Neutrophil (primary cell): ENCODE measurements at regions not wholly inside any gene's neighbourhood (a gene's known extent, or its start where the extent isn't known, plus 50 kb on each side); places are given as distances from the start of the nearest gene placed in this dataset.

Source experiments
- H3K27ac ChIP-seq: fragments of 200-600 bp; sonication (generic); 2 replicates; pipeline ENCODE4 v1.5.1; 2016; ENCODE audit warnings: mild to moderate bottlenecking, moderate library complexity
- H3K27me3 ChIP-seq: fragments of 200-600 bp; sonication (generic); 2 replicates; pipeline ENCODE4 v1.6.0; 2016; ENCODE audit warnings: mild to moderate bottlenecking
- H3K36me3 ChIP-seq: fragments of 200-600 bp; sonication (generic); 2 replicates; pipeline ENCODE4 v1.5.1; 2017
- H3K4me1 ChIP-seq, 2 experiments: fragments of 200-600 bp in 1 of 2; sonication (generic) in 1 of 2; 1 replicate in 1 of 2; 2 replicates in 1 of 2; pipeline versions ENCODE4 v1.5.1 to v1.6.1; 2013 to 2016; ENCODE audit warnings: low read depth in 1 of 2, low read length in 1 of 2, mild to moderate bottlenecking in 1 of 2, moderate library complexity in 1 of 2; ENCODE audit not compliant: control insufficient read depth in 1 of 2, insufficient read depth in 1 of 2
- H3K4me3 ChIP-seq, 2 experiments: fragments of 200-600 bp in 1 of 2; sonication (generic) in 1 of 2; 1 replicate in 1 of 2; 2 replicates in 1 of 2; pipeline ENCODE4 v1.5.1; 2013 to 2016; ENCODE audit warnings: low read depth in 1 of 2, low read length in 1 of 2, mild to moderate bottlenecking in 1 of 2, moderate library complexity in 1 of 2
- H3K9me3 ChIP-seq: fragments of 200-600 bp; sonication (generic); 2 replicates; pipeline ENCODE4 v1.5.1; 2016
- TF ChIP-seq, protein P1 (sequence below): fragments of 200-600 bp; sonication (generic); IDR thresholded peaks from 2 replicates; pipeline ENCODE4 v1.5.1; 2016; ENCODE audit warnings: antibody characterized with exemption

DNA sequence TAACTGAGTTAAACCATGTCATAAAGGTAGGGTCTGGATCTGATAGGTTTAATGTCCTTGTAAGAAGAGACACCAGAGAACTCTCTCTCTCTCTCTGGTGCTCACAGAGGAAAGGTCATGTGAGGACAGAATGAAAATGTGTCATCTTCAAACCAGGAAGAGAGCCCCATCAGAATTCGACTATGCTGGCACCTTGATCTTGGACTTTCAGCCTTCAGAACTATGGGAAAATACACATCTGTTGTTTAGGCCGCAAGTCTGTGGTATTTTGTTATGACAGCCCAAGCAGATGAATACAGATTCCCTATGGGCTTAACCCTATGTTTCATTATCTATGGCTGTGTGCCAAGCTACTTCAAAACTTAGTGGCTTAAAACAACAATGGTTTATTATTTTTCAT is 105.5 kb upstream of the DDIT4L start:
- Histone ChIP-seq H3K27me3 (no peaks in the 10 kb centered on the region), H3K4me1 (no peaks in the 10 kb centered on the region), H3K9me3 (no peaks in the 10 kb centered on the region), H3K36me3 (no peaks in the 10 kb centered on the region), H3K4me3 (no peak overlapping the region), H3K27ac (no peak overlapping the region)
- TF ChIP-seq, protein P1, sequence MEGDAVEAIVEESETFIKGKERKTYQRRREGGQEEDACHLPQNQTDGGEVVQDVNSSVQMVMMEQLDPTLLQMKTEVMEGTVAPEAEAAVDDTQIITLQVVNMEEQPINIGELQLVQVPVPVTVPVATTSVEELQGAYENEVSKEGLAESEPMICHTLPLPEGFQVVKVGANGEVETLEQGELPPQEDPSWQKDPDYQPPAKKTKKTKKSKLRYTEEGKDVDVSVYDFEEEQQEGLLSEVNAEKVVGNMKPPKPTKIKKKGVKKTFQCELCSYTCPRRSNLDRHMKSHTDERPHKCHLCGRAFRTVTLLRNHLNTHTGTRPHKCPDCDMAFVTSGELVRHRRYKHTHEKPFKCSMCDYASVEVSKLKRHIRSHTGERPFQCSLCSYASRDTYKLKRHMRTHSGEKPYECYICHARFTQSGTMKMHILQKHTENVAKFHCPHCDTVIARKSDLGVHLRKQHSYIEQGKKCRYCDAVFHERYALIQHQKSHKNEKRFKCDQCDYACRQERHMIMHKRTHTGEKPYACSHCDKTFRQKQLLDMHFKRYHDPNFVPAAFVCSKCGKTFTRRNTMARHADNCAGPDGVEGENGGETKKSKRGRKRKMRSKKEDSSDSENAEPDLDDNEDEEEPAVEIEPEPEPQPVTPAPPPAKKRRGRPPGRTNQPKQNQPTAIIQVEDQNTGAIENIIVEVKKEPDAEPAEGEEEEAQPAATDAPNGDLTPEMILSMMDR: no peak

DNA sequence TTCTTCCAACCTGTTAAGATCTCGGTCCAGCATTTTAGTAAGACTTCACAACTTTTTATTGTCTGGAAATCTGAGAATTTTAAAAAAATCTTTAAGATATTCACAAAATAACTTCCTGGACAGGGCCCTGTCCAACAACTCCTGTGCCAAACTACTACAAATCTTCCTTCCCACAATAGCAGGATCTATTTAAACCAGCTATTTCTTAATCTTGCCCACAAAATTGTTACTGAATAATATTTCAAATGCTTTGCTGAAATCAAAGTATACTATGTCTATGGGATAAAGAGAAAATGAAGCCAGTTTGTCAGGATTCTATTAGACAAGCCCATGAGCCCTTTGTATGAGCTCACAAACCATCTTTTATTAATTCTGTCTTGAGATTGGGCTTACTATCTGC is 104.1 kb upstream of the DDIT4L start:
- Histone ChIP-seq H3K4me1 (no peaks in the 10 kb centered on the region), H3K36me3 (no peaks in the 10 kb centered on the region)
- TF ChIP-seq, protein P1: no peak

DNA sequence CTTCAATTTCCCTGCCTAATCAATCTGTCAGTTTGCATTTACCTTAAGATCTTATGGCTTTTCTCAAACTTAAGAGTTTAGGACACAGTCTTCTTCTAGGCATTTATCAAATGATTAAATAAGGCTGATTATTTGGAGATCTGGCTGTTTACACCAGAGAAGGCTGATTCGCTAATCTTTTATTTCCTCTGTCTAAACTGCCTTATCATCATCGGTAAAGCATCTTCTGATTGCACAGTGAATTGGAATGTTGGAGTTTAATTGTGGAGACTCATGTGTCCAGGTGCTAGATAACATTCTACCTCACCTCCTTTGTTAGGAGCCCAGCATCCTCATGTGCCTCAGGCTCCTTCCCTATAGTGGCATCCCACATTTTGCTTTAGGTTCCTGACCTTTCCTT is 100.3 kb upstream of the DDIT4L start:
- Histone ChIP-seq H3K9me3 (no peaks in the 10 kb centered on the region), H3K27me3 (no peaks in the 10 kb centered on the region), H3K4me1 (peaks cover 0 to 5% of the 10 kb centered on the region in 2 experiments), H3K27ac (no peak overlapping the region), H3K36me3 (no peaks in the 10 kb centered on the region), H3K4me3 (no peak overlapping the region)
- TF ChIP-seq, protein P1: no peak

More for the DNA sequence above, 104.1 kb upstream of the DDIT4L start:
- Histone ChIP-seq H3K4me3 (no peak overlapping the region), H3K27me3 (no peaks in the 10 kb centered on the region), H3K9me3 (no peaks in the 10 kb centered on the region), H3K27ac (no peak overlapping the region)

DNA sequence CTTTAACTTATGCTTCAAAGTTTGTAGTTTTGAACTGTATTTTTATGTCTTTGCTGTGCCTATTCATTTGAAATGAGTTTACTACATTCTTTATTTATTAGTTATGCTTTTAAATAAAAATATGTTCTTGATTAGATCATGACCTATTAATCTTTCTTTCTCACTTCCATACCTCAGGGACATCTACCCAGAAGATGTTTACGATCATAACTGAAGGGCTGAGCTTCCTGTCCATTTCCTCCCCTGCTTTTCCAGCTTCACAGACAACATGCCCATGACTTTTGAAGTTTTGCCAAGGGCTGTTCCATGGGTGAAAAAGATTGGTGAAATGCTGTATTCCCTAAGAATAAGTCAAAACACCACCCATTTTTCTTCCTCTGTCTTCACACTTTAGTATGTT is 99.7 kb upstream of the DDIT4L start:
- H3K4me1 ChIP-seq: peaks cover 0 to 5% of the 10 kb centered on the region in 2 experiments
- TF ChIP-seq, protein P1: no peak
- no peak overlapping the region for H3K27ac ChIP-seq
- no peaks in the 10 kb centered on the region for H3K36me3 ChIP-seq
- H3K27me3 ChIP-seq: no peaks in the 10 kb centered on the region
- H3K9me3 ChIP-seq: no peaks in the 10 kb centered on the region
- H3K4me3 ChIP-seq: no peak overlapping the region

DNA sequence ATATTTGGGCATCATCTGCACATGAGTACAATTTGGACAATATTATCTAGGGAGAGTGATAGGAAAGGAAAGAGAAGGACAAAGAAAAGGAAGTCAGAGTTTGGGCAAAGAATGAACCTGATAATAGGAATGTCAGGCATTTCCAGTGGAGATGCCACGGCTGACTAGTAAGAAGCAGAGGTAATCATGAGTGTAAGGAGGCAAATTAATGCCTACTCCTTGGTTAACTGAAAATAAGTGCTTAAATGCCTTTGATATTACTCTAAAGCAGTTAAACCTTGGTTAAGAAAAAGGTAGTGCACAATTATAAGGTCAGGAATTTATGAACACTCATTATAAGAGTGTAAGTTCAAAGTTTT is 99.2 kb upstream of the DDIT4L start:
- no peaks in the 10 kb centered on the region for H3K36me3 ChIP-seq
- H3K4me3 ChIP-seq: no peak overlapping the region
- TF ChIP-seq, protein P1: no peak
- H3K27ac ChIP-seq: no peak overlapping the region
- no peaks in the 10 kb centered on the region for H3K9me3 ChIP-seq
- H3K27me3 ChIP-seq: no peaks in the 10 kb centered on the region
- H3K4me1 ChIP-seq: peaks cover 0 to 5% of the 10 kb centered on the region in 2 experiments
